CD4-positive, alpha-beta memory T cell (primary cell): ENCODE measurements at regions not wholly inside any gene's neighbourhood (a gene's known extent, or its start where the extent isn't known, plus 50 kb on each side); places are given as distances from the start of the nearest gene placed in this dataset.

ENCODE experiments used
- CTCF ChIA-PET: fragments of 350-600 bp; sonication (Branson Sonifier 250); formaldehyde crosslinking; loops from one replicate; lab custom pipeline; 2021; ENCODE audit warnings: inconsistent platforms; ENCODE audit not compliant: partially characterized antibody; lab: Charles Lee
- POLR2A ChIA-PET: fragments of 350-600 bp; sonication (Branson Sonifier 250); formaldehyde crosslinking; loops from one replicate; lab custom pipeline; 2021; ENCODE audit not compliant: partially characterized antibody; lab: Charles Lee
- DNase-seq, 5 donors: peaks; one replicate each; pipeline versions ENCODE4 v3.0.0 to v3.0.0-alpha.2; 2020 to 2022; ENCODE audit warnings: mixed read lengths in 1 of 5
- H3K27ac ChIP-seq: one replicate; pipeline ENCODE4 v1.7.0; 2013; ENCODE audit warnings: low read depth, low read length
- H3K27me3 ChIP-seq: 2 replicates; pipeline ENCODE4 v1.7.0; 2013; ENCODE audit warnings: mild to moderate bottlenecking, low read length, moderate library complexity; ENCODE audit not compliant: insufficient read depth
- H3K36me3 ChIP-seq: 2 replicates; pipeline ENCODE4 v1.7.0; 2013; ENCODE audit warnings: mild to moderate bottlenecking, low read length, moderate library complexity; ENCODE audit not compliant: insufficient read depth
- H3K4me1 ChIP-seq: 2 replicates; pipeline ENCODE4 v1.7.0; 2013; ENCODE audit warnings: mild to moderate bottlenecking, low read length, moderate library complexity; ENCODE audit not compliant: insufficient read depth
- H3K4me3 ChIP-seq, 2 donors: one replicate each; pipeline ENCODE4 v1.7.0; 2013; ENCODE audit warnings: low read length in 2 of 2, mild to moderate bottlenecking in 1 of 2
- H3K9me3 ChIP-seq, 2 donors: one replicate each; pipeline ENCODE4 v1.7.0; 2013; ENCODE audit warnings: low read length in 2 of 2, control low read depth in 1 of 2; ENCODE audit not compliant: control insufficient read depth in 1 of 2
- H3K27ac Mint-ChIP-seq, 7 donors: one replicate each; pipeline ENCODE4 v1.8.0; 2020 to 2021; ENCODE audit warnings: mixed read lengths in 7 of 7, mild to moderate bottlenecking in 6 of 7, inconsistent platforms in 3 of 7, moderate library complexity in 3 of 7
- H3K27me3 Mint-ChIP-seq, 2 donors: one replicate each; pipeline ENCODE4 v1.8.0; 2020 to 2021; ENCODE audit warnings: mixed read lengths in 2 of 2
- H3K36me3 Mint-ChIP-seq, 2 donors: one replicate each; pipeline ENCODE4 v1.8.0; 2020 to 2021; ENCODE audit warnings: mixed read lengths in 2 of 2, inconsistent platforms in 1 of 2, mild to moderate bottlenecking in 1 of 2
- H3K4me1 Mint-ChIP-seq, 4 donors: one replicate each; pipeline ENCODE4 v1.8.0; 2020 to 2021; ENCODE audit warnings: mixed read lengths in 4 of 4, mild to moderate bottlenecking in 1 of 4
- H3K4me3 Mint-ChIP-seq, 8 donors: one replicate each; pipeline ENCODE4 v1.8.0; 2020 to 2021; ENCODE audit warnings: mixed read lengths in 8 of 8, mild to moderate bottlenecking in 7 of 8, moderate library complexity in 6 of 8, inconsistent platforms in 3 of 8
- H3K9me3 Mint-ChIP-seq, 8 donors: one replicate each; pipeline ENCODE4 v1.8.0; 2020 to 2021; ENCODE audit warnings: mixed read lengths in 8 of 8, mild to moderate bottlenecking in 5 of 8, inconsistent platforms in 3 of 8, moderate library complexity in 1 of 8
- intact Hi-C: fragments of 100-400 bp; cut with micrococcal nuclease; formaldehyde crosslinking; loops from one replicate; pipeline ENCODE4 v1.15.1; 2023

- no peak for DNase-seq
- Histone ChIP-seq H3K9me3 (no peaks in the 10 kb centered on the region), H3K4me3 (no peak overlapping the region), H3K27ac (no peak overlapping the region), H3K36me3 (no peaks in the 10 kb centered on the region), H3K4me1 (no peaks in the 10 kb centered on the region), H3K27me3 (no peaks in the 10 kb centered on the region)
- ChIA-PET POLR2A (no interaction called here), CTCF (interaction anchor here (1.3 kb wide), 1 partner anchor 40 kb away, joined by 3 read pairs; no protein-coding TSS in a partner anchor)
- no peak overlapping the region for H3K27ac Mint-ChIP-seq
- no peaks in the 10 kb centered on the region for H3K27me3 Mint-ChIP-seq
- no peaks in the 10 kb centered on the region for H3K36me3 Mint-ChIP-seq
- H3K9me3 Mint-ChIP-seq: peaks cover 0 to 4% (median 0%) of the 10 kb centered on the region in 8 donors
- H3K4me3 Mint-ChIP-seq: no peak overlapping the region
- H3K4me1 Mint-ChIP-seq: no peaks in the 10 kb centered on the region
- intact Hi-C loops: no loop called here
Measured at GRCh38 chr3:4228295-4228694, 74.9 kb upstream of the SETMAR start.

GRCh38 chr3:4231041-4231440 lies 72.1 kb upstream of the SETMAR start:
- intact Hi-C loops: no loop called here
- ChIA-PET CTCF (no interaction called here), POLR2A (no interaction called here)
- Mint-ChIP-seq H3K4me1 (no peaks in the 10 kb centered on the region), H3K36me3 (no peaks in the 10 kb centered on the region), H3K4me3 (no peak overlapping the region), H3K9me3 (peaks cover 0 to 4% (median 0%) of the 10 kb centered on the region in 8 donors), H3K27me3 (no peaks in the 10 kb centered on the region), H3K27ac (no peak overlapping the region)
- no peaks in the 10 kb centered on the region for H3K4me1 ChIP-seq
- H3K9me3 ChIP-seq: no peaks in the 10 kb centered on the region
- DNase-seq: no peak
- no peaks in the 10 kb centered on the region for H3K36me3 ChIP-seq
- H3K27me3 ChIP-seq: no peaks in the 10 kb centered on the region
- no peak overlapping the region for H3K27ac ChIP-seq
- no peak overlapping the region for H3K4me3 ChIP-seq

- H3K27me3 Mint-ChIP-seq: no peaks in the 10 kb centered on the region
- H3K4me3 ChIP-seq: no peak overlapping the region
- no peaks in the 10 kb centered on the region for H3K9me3 ChIP-seq
- H3K27ac ChIP-seq: no peak overlapping the region
- H3K4me3 Mint-ChIP-seq: no peak overlapping the region
- ChIA-PET CTCF (no interaction called here), POLR2A (no interaction called here)
- no peaks in the 10 kb centered on the region for H3K36me3 ChIP-seq
- H3K27me3 ChIP-seq: no peaks in the 10 kb centered on the region
- H3K4me1 ChIP-seq: no peaks in the 10 kb centered on the region
- H3K9me3 Mint-ChIP-seq: peaks cover 2 to 7% (median 4%) of the 10 kb centered on the region in 8 donors
- H3K4me1 Mint-ChIP-seq: no peaks in the 10 kb centered on the region
- DNase-seq: no peak
- no peak overlapping the region for H3K27ac Mint-ChIP-seq
- intact Hi-C loops: no loop called here
- H3K36me3 Mint-ChIP-seq: no peaks in the 10 kb centered on the region
Measured at GRCh38 chr3:4232798-4233197, 70.4 kb upstream of the SETMAR start.

- no peaks in the 10 kb centered on the region for H3K4me1 ChIP-seq
- H3K4me3 Mint-ChIP-seq: no peak overlapping the region
- H3K27me3 Mint-ChIP-seq: no peaks in the 10 kb centered on the region
- H3K27ac ChIP-seq: no peak overlapping the region
- no peaks in the 10 kb centered on the region for H3K36me3 ChIP-seq
- H3K36me3 Mint-ChIP-seq: no peaks in the 10 kb centered on the region
- H3K9me3 ChIP-seq: no peaks in the 10 kb centered on the region
- no peaks in the 10 kb centered on the region for H3K27me3 ChIP-seq
- CTCF ChIA-PET: no interaction called here
- intact Hi-C loops: no loop called here
- DNase-seq: no peak
- H3K4me1 Mint-ChIP-seq: no peaks in the 10 kb centered on the region
- POLR2A ChIA-PET: no interaction called here
- H3K4me3 ChIP-seq: no peak overlapping the region
- peaks cover 2 to 14% (median 6%) of the 10 kb centered on the region in 8 donors for H3K9me3 Mint-ChIP-seq
- no peak overlapping the region for H3K27ac Mint-ChIP-seq
Measured at GRCh38 chr3:4233488-4233887, 69.7 kb upstream of the SETMAR start.

GRCh38 chr3:4234889-4235288 lies 68.3 kb upstream of the SETMAR start:
- H3K4me3 ChIP-seq: no peak overlapping the region
- Mint-ChIP-seq H3K4me1 (no peaks in the 10 kb centered on the region), H3K9me3 (peaks cover 2 to 23% (median 11%) of the 10 kb centered on the region in 8 donors), H3K36me3 (peaks cover 0 to 3% of the 10 kb centered on the region in 2 donors), H3K4me3 (no peak overlapping the region), H3K27ac (no peak overlapping the region), H3K27me3 (no peaks in the 10 kb centered on the region)
- CTCF ChIA-PET: no interaction called here
- no peaks in the 10 kb centered on the region for H3K27me3 ChIP-seq
- H3K27ac ChIP-seq: no peak overlapping the region
- H3K36me3 ChIP-seq: no peaks in the 10 kb centered on the region
- no peaks in the 10 kb centered on the region for H3K9me3 ChIP-seq
- intact Hi-C loops: no loop called here
- no peak for DNase-seq
- POLR2A ChIA-PET: no interaction called here
- H3K4me1 ChIP-seq: no peaks in the 10 kb centered on the region

GRCh38 chr3:4235690-4236089 lies 67.5 kb upstream of the SETMAR start:
- Histone ChIP-seq H3K4me1 (no peaks in the 10 kb centered on the region), H3K36me3 (no peaks in the 10 kb centered on the region), H3K9me3 (no peaks in the 10 kb centered on the region), H3K27me3 (no peaks in the 10 kb centered on the region), H3K4me3 (no peak overlapping the region), H3K27ac (no peak overlapping the region)
- Mint-ChIP-seq H3K4me3 (no peak overlapping the region), H3K9me3 (peaks cover 2 to 25% (median 13%) of the 10 kb centered on the region in 8 donors), H3K27ac (no peak overlapping the region), H3K36me3 (peaks cover 0 to 5% of the 10 kb centered on the region in 2 donors), H3K27me3 (no peaks in the 10 kb centered on the region), H3K4me1 (no peaks in the 10 kb centered on the region)
- ChIA-PET CTCF (no interaction called here), POLR2A (no interaction called here)
- intact Hi-C loops: no loop called here
- DNase-seq: no peak

- intact Hi-C loops: no loop called here
- no peak for DNase-seq
- no peak overlapping the region for H3K4me3 ChIP-seq
- H3K27me3 ChIP-seq: no peaks in the 10 kb centered on the region
- H3K4me1 Mint-ChIP-seq: no peaks in the 10 kb centered on the region
- no peak overlapping the region for H3K27ac ChIP-seq
- H3K9me3 ChIP-seq: no peaks in the 10 kb centered on the region
- H3K9me3 Mint-ChIP-seq: peaks cover 7 to 51% (median 30%) of the 10 kb centered on the region in 8 donors
- no peaks in the 10 kb centered on the region for H3K27me3 Mint-ChIP-seq
- POLR2A ChIA-PET: no interaction called here
- no peak overlapping the region for H3K4me3 Mint-ChIP-seq
- no peaks in the 10 kb centered on the region for H3K4me1 ChIP-seq
- peaks cover 3 to 5% of the 10 kb centered on the region in 2 donors for H3K36me3 Mint-ChIP-seq
- CTCF ChIA-PET: no interaction called here
- no peak overlapping the region for H3K27ac Mint-ChIP-seq
- H3K36me3 ChIP-seq: no peaks in the 10 kb centered on the region
Measured at GRCh38 chr3:4241595-4242170, 61.5 kb upstream of the SETMAR start.
